ENCODE measurements at regions not wholly inside any gene's neighbourhood (a gene's known extent, or its start where the extent isn't known, plus 50 kb on each side); places are given as distances from the start of the nearest gene placed in this dataset.

DNA sequence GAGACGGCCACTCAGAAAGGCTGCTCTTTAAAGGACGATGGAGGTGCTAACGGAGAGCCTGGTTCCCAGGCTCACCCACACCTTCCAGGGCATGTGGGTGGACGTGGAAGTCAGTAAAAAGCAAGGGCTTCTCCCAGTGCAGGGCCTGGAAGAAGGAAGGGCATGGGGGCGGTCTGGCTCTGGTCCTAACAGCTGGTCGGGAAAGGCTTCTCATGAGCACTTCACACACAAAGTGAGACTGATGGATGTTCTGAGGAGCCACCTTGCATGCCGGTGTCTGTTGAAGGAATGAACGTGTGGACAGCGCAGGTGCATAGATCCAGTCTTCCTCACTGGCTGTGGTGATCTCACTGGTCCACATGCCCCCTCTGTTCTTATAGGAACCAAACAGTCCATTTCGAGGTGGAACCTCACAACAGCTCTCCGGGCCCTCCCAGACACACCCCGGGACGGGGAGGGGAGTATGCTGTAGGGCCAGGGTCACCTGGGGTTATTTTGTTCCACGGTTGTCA, 90.6 kb upstream of the UXS1 start:
- no peak for TF ChIP-seq MAFK (IDR thresholded peaks at IDR 0.05; ENCODE audit: low read depth, low read length)
- TF ChIP-seq, protein P1, sequence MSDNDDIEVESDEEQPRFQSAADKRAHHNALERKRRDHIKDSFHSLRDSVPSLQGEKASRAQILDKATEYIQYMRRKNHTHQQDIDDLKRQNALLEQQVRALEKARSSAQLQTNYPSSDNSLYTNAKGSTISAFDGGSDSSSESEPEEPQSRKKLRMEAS (IDR thresholded peaks at IDR 0.05): no peak
- TF ChIP-seq, protein P2, sequence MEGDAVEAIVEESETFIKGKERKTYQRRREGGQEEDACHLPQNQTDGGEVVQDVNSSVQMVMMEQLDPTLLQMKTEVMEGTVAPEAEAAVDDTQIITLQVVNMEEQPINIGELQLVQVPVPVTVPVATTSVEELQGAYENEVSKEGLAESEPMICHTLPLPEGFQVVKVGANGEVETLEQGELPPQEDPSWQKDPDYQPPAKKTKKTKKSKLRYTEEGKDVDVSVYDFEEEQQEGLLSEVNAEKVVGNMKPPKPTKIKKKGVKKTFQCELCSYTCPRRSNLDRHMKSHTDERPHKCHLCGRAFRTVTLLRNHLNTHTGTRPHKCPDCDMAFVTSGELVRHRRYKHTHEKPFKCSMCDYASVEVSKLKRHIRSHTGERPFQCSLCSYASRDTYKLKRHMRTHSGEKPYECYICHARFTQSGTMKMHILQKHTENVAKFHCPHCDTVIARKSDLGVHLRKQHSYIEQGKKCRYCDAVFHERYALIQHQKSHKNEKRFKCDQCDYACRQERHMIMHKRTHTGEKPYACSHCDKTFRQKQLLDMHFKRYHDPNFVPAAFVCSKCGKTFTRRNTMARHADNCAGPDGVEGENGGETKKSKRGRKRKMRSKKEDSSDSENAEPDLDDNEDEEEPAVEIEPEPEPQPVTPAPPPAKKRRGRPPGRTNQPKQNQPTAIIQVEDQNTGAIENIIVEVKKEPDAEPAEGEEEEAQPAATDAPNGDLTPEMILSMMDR (IDR thresholded peaks at IDR 0.05; ENCODE audit: control extremely low read depth in 1 of 3, insufficient read depth in 1 of 3, low read depth in 1 of 3, low read length in 3 of 3): no peak
- no peak for TF ChIP-seq CBX5 (IDR thresholded peaks at IDR 0.05; ENCODE audit: low read depth, low read length)
